ENCODE measurements at regions not wholly inside any gene's neighbourhood (a gene's known extent, or its start where the extent isn't known, plus 50 kb on each side); places are given as distances from the start of the nearest gene placed in this dataset.

DNA sequence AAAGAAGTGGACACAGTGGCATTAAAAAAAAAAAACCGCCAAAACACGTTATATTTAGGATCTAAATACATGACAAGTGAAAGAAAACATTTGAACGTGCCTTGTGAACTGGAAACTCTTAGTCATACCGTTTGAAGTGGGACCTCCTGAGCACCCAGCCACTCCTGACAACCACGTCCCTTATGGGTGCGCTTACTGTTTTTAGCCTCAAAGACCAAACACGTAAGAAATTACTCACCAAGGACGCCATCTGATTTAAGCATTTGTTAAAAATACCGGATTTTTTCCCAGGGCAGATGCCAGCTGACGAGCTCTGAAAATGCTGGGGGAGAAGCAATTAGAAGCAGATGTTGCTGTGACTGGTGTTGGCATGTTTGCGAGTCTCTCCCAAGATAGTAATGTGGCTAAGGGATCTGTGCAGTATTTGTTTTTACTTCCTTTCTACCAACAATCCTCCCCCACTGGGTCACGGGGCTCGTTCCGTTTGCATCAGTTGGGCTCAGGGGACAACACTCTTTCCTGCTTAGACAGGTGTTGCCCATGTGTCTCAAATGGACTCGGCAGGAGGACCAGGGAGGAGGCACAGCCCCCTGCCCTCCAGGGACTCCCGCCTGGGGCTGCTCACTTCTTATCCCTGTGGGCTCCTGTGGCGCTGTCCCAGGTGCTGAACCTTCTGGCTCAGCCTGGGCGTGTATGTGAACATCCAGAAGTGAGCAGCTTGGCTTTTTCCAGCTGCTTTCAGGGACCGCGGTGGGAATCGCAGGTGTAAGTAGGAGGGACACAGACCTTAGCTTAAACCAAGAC, 101.0 kb downstream of the BEGAIN start:
- TF ChIP-seq CTCF (IDR thresholded peaks at IDR 0.05; ENCODE audit: low read depth, low read length, missing input control) (no peak), ATF3 (IDR thresholded peaks at IDR 0.05) (no peak), TAF1 (conservative IDR thresholded peaks at IDR 0.05) (no peak), SP1 (IDR thresholded peaks at IDR 0.05) (no peak), ZBTB33 (IDR thresholded peaks at IDR 0.05) (no peak), MAX (IDR thresholded peaks at IDR 0.05) (no peak), RAD21 (IDR thresholded peaks at IDR 0.05) (no peak), HNF4A (conservative IDR thresholded peaks at IDR 0.05) (no peak), FOXA1 (IDR thresholded peaks at IDR 0.05) (no peak), YY1 (IDR thresholded peaks at IDR 0.05) (no peak)
- TF ChIP-seq, protein P1, sequence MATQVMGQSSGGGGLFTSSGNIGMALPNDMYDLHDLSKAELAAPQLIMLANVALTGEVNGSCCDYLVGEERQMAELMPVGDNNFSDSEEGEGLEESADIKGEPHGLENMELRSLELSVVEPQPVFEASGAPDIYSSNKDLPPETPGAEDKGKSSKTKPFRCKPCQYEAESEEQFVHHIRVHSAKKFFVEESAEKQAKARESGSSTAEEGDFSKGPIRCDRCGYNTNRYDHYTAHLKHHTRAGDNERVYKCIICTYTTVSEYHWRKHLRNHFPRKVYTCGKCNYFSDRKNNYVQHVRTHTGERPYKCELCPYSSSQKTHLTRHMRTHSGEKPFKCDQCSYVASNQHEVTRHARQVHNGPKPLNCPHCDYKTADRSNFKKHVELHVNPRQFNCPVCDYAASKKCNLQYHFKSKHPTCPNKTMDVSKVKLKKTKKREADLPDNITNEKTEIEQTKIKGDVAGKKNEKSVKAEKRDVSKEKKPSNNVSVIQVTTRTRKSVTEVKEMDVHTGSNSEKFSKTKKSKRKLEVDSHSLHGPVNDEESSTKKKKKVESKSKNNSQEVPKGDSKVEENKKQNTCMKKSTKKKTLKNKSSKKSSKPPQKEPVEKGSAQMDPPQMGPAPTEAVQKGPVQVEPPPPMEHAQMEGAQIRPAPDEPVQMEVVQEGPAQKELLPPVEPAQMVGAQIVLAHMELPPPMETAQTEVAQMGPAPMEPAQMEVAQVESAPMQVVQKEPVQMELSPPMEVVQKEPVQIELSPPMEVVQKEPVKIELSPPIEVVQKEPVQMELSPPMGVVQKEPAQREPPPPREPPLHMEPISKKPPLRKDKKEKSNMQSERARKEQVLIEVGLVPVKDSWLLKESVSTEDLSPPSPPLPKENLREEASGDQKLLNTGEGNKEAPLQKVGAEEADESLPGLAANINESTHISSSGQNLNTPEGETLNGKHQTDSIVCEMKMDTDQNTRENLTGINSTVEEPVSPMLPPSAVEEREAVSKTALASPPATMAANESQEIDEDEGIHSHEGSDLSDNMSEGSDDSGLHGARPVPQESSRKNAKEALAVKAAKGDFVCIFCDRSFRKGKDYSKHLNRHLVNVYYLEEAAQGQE (IDR thresholded peaks at IDR 0.05), result peak; percentile 99

Data from liver (tissue), 3 donors.